ENCODE measurements at regions not wholly inside any gene's neighbourhood (a gene's known extent, or its start where the extent isn't known, plus 50 kb on each side); places are given as distances from the start of the nearest gene placed in this dataset.
"Not testable (repeated sequence)": the region's sequence is repeated elsewhere in the genome, so short reads cannot be mapped to it uniquely, and the experiment has no call there.

GRCh38 chrX:3994315-3994714, 280.9 kb upstream of the PRKX start:
- Mint-ChIP-seq H3K4me3 (ENCODE audit: unreplicated experiment) (no peak overlapping the region), H3K36me3 (ENCODE audit: low read depth) (no peaks in the 10 kb centered on the region), H3K27ac (ENCODE audit: unreplicated experiment) (no peak overlapping the region), H3K27me3 (ENCODE audit: low read depth) (no peaks in the 10 kb centered on the region), H3K9me3 (ENCODE audit: low read depth) (peaks cover 22% of the 10 kb centered on the region), H3K4me1 (ENCODE audit: low read depth) (no peaks in the 10 kb centered on the region)
- TF ChIP-seq CTCF (IDR thresholded peaks at IDR 0.05), result no peak
- no peak for DNase-seq (ENCODE audit: low spot score)

GRCh38 chrX:3990569-3990968, 277.1 kb upstream of the PRKX start:
- H3K9me3 Mint-ChIP-seq (ENCODE audit: low read depth), result peaks cover 20% of the 10 kb centered on the region
- no peak overlapping the region for H3K27ac Mint-ChIP-seq (ENCODE audit: unreplicated experiment)

GRCh38 chrX:3972104-3972858, 258.8 kb upstream of the PRKX start:
- not testable (repeated sequence) for H3K27me3 Mint-ChIP-seq (ENCODE audit: low read depth)

More at GRCh38 chrX:3990569-3990968, 277.1 kb upstream of the PRKX start:
- Mint-ChIP-seq H3K27me3 (ENCODE audit: low read depth) (no peaks in the 10 kb centered on the region), H3K4me3 (ENCODE audit: unreplicated experiment) (no peak overlapping the region), H3K36me3 (ENCODE audit: low read depth) (no peaks in the 10 kb centered on the region), H3K4me1 (ENCODE audit: low read depth) (no peaks in the 10 kb centered on the region)
- no peak for TF ChIP-seq CTCF (IDR thresholded peaks at IDR 0.05)
- DNase-seq (ENCODE audit: low spot score), result no peak

GRCh38 chrX:3968749-3969148, 255.3 kb upstream of the PRKX start:
- no peaks in the 10 kb centered on the region for H3K36me3 Mint-ChIP-seq (ENCODE audit: low read depth)
- H3K27me3 Mint-ChIP-seq (ENCODE audit: low read depth), result peaks cover 13% of the 10 kb centered on the region
- H3K4me3 Mint-ChIP-seq (ENCODE audit: unreplicated experiment), result no peak overlapping the region
- H3K27ac Mint-ChIP-seq (ENCODE audit: unreplicated experiment), result no peak overlapping the region
- H3K9me3 Mint-ChIP-seq (ENCODE audit: low read depth), result peaks cover 3% of the 10 kb centered on the region
- no peaks in the 10 kb centered on the region for H3K4me1 Mint-ChIP-seq (ENCODE audit: low read depth)
- no peak for TF ChIP-seq CTCF (IDR thresholded peaks at IDR 0.05)
- no peak for DNase-seq (ENCODE audit: low spot score)

More at GRCh38 chrX:3972104-3972858, 258.8 kb upstream of the PRKX start:
- H3K36me3 Mint-ChIP-seq (ENCODE audit: low read depth); DNase-seq (ENCODE audit: low spot score); H3K27ac Mint-ChIP-seq (ENCODE audit: unreplicated experiment); H3K4me3 Mint-ChIP-seq (ENCODE audit: unreplicated experiment); H3K4me1 Mint-ChIP-seq (ENCODE audit: low read depth); H3K9me3 Mint-ChIP-seq (ENCODE audit: low read depth): not testable (repeated sequence)

- no peak for TF ChIP-seq CTCF (IDR thresholded peaks at IDR 0.05)
- DNase-seq (ENCODE audit: low spot score), result no peak
- Mint-ChIP-seq H3K27me3 (ENCODE audit: low read depth) (peaks cover 32% of the 10 kb centered on the region), H3K4me3 (ENCODE audit: unreplicated experiment) (no peak overlapping the region), H3K36me3 (ENCODE audit: low read depth) (no peaks in the 10 kb centered on the region), H3K4me1 (ENCODE audit: low read depth) (peaks cover 5% of the 10 kb centered on the region), H3K9me3 (ENCODE audit: low read depth) (peaks cover 3% of the 10 kb centered on the region), H3K27ac (ENCODE audit: unreplicated experiment) (no peak overlapping the region)
Observed at GRCh38 chrX:3963980-3964379, 250.5 kb upstream of the PRKX start.
